ENCODE measurements at regions not wholly inside any gene's neighbourhood (a gene's known extent, or its start where the extent isn't known, plus 50 kb on each side); places are given as distances from the start of the nearest gene placed in this dataset.

DNA sequence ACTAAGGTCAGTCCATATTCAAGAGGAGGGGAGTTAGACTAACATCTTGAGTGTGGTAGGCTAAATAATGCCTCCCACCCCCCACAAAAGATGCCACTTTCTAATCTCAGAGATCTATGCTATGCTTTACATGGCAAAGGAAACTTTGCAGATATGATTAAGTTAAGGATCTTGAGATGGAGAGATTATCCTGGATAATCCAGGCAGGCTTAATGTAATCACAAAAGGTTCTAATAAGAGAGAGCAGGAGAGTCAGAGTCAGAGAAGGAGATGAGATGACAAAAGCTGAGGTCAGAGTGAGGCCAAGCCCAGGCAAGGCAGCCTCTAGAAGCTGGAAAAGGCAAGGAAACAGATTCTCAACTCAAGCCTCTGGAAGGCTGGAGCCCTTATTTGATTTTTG lies 1011.6 kb downstream of the PCDH9 start:
- TF ChIP-seq, protein P1, sequence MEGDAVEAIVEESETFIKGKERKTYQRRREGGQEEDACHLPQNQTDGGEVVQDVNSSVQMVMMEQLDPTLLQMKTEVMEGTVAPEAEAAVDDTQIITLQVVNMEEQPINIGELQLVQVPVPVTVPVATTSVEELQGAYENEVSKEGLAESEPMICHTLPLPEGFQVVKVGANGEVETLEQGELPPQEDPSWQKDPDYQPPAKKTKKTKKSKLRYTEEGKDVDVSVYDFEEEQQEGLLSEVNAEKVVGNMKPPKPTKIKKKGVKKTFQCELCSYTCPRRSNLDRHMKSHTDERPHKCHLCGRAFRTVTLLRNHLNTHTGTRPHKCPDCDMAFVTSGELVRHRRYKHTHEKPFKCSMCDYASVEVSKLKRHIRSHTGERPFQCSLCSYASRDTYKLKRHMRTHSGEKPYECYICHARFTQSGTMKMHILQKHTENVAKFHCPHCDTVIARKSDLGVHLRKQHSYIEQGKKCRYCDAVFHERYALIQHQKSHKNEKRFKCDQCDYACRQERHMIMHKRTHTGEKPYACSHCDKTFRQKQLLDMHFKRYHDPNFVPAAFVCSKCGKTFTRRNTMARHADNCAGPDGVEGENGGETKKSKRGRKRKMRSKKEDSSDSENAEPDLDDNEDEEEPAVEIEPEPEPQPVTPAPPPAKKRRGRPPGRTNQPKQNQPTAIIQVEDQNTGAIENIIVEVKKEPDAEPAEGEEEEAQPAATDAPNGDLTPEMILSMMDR (IDR thresholded peaks at IDR 0.05; ENCODE audit: extremely low read depth, missing control alignments) = no peak
- DNase-seq (ENCODE audit: low spot score) = no peak

DNA sequence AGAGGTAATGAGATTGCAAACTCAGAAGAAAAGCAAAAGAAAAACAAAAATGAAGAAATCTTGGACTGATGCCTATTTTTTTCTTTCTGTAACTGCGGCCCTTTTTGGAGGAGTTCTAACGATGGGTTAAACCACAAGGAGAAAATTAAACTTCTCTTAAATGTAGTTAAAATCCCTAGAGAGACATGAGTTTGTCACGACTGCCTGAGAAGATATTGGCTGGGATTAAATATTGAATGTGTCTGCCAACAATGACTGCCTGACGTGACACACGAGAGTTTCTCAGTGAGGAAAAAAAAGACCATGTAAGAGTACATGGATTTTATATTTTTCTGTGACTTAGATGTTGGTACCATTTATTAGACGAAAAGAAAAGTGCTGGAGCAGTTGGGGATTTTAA lies 1013.4 kb downstream of the PCDH9 start:
- TF ChIP-seq, protein P1 (IDR thresholded peaks at IDR 0.05; ENCODE audit: extremely low read depth, missing control alignments) = no peak
- DNase-seq (ENCODE audit: low spot score) = no peak

GRCh38 chr13:66214467-66214866 lies 1015.7 kb downstream of the PCDH9 start:
- no peak for DNase-seq (ENCODE audit: low spot score)
- TF ChIP-seq, protein P1 (IDR thresholded peaks at IDR 0.05; ENCODE audit: extremely low read depth, missing control alignments) = no peak

DNA sequence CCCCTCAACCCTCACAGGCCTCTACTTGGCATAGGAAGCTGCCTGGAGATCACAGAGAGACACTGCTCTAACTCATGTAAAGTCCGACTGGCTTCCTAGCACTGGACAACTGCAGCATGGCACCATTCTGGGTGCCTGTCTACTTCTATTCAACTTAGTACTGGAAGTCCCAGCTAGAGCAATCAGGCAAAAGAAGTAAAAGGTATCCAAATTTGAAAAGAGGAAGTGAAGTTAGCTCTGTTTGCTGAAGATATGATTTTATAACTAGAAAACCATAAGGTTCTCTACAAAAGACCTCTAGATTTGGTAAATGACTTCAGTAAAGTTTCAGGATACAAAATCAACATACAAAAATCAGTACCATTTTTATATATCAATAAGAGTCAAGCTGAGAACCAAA lies 1017.6 kb downstream of the PCDH9 start:
- TF ChIP-seq, protein P1 (IDR thresholded peaks at IDR 0.05; ENCODE audit: extremely low read depth, missing control alignments) = no peak

DNA sequence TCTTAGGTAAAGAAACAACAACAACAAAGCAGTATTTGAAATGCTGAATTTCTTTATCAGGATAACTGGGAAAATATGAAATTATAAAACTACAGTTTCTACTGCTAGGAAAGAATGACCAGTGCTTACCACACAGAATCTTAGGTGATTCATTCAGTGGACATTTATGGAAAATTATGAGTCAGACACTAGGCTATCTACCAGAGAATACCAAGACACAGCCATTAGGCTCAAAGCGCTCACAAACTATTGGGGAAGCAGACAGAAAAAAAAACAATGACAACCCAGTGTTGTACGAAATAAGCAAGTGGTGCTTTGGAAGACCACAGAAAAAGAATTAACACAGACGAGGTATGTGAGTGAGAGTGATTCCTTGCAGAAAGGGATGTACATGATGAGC lies 1019.5 kb downstream of the PCDH9 start:
- DNase-seq (ENCODE audit: low spot score) = no peak
- TF ChIP-seq, protein P1 (IDR thresholded peaks at IDR 0.05; ENCODE audit: extremely low read depth, missing control alignments) = no peak

More for the DNA sequence above, 1017.6 kb downstream of the PCDH9 start:
- no peak for DNase-seq (ENCODE audit: low spot score)

GRCh38 chr13:66208589-66208988 lies 1021.5 kb downstream of the PCDH9 start:
- DNase-seq (ENCODE audit: low spot score) = no peak
- TF ChIP-seq, protein P1 (IDR thresholded peaks at IDR 0.05; ENCODE audit: extremely low read depth, missing control alignments) = no peak

DNA sequence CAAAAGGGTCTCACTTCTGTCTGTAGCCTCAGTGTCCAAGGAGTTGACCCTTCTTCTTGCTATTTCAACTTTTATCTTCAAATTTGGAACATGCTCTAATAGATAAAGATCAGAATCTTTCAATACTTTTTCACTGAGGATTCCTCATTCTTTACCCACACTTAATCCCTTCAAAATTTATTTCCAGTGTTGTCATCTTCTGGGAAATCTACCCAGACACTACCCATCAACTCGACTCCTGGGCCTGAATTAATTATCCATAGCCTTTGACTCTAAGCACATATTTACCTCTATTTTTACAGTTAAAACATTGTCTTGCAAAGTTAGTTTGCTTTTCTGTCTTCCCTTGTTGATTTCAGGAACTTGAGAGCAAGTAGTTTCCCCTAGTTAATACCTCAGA lies 1022.5 kb downstream of the PCDH9 start:
- no peak for DNase-seq (ENCODE audit: low spot score)
- TF ChIP-seq, protein P1 (IDR thresholded peaks at IDR 0.05; ENCODE audit: extremely low read depth, missing control alignments) = no peak
